GM12891 (cell line): ENCODE measurements at regions not wholly inside any gene's neighbourhood (a gene's known extent, or its start where the extent isn't known, plus 50 kb on each side); places are given as distances from the start of the nearest gene placed in this dataset.
"Not testable (repeated sequence)": the region's sequence is repeated elsewhere in the genome, so short reads cannot be mapped to it uniquely, and the experiment has no call there.

Source experiments
- DNase-seq: peaks from one replicate; pipeline ENCODE4 v3.0.0; 2011; ENCODE audit warnings: low spot score; ENCODE audit not compliant: insufficient read length
- FAIRE-seq: peaks from 2 replicates; lab custom pipeline; 2011; peaks lifted over from hg19 to GRCh38; lab: Jason Lieb, UNC
- PAX5 ChIP-seq: IDR thresholded peaks from 2 replicates; pipeline ENCODE4 v1.6.1; 2011; ENCODE audit warnings: low read length, moderate library complexity, mild to moderate bottlenecking; ENCODE audit not compliant: insufficient read depth, severe bottlenecking
- POLR2A ChIP-seq: IDR thresholded peaks from 2 replicates; pipeline ENCODE4 v1.6.1; 2011; ENCODE audit warnings: low read depth, low read length, control low read depth
- POLR2AphosphoS5 ChIP-seq: IDR thresholded peaks from 2 replicates; pipeline ENCODE4 v1.6.1; 2011; ENCODE audit warnings: low read depth, low read length, control low read depth
- POU2F2 ChIP-seq: IDR thresholded peaks from 2 replicates; pipeline ENCODE4 v1.6.1; 2011; ENCODE audit warnings: low read depth, mild to moderate bottlenecking, control low read depth, low read length, moderate library complexity
- SPI1 ChIP-seq: IDR thresholded peaks from 2 replicates; pipeline ENCODE4 v1.6.1; 2011; ENCODE audit warnings: low read depth, low read length, control low read depth
- TAF1 ChIP-seq: IDR thresholded peaks from 2 replicates; pipeline ENCODE4 v1.6.1; 2011; ENCODE audit warnings: low read depth, low read length, control low read depth

- FAIRE-seq, result no peak
- TF ChIP-seq PAX5 (no peak), SPI1 (no peak), POU2F2 (no peak), TAF1 (no peak), POLR2A (no peak), POLR2AphosphoS5 (no peak)
- no peak for DNase-seq
Measured at GRCh38 chr20:55099251-55099650, 623.9 kb downstream of the DOK5 start.

GRCh38 chr20:55097621-55098020 lies 622.2 kb downstream of the DOK5 start:
- no peak for TF ChIP-seq POLR2A
- TF ChIP-seq POU2F2, result no peak
- no peak for TF ChIP-seq SPI1
- TF ChIP-seq TAF1, result no peak
- no peak for TF ChIP-seq PAX5
- TF ChIP-seq POLR2AphosphoS5, result no peak
- FAIRE-seq (no peak), DNase-seq (no peak)

GRCh38 chr20:55095745-55096400 lies 620.5 kb downstream of the DOK5 start:
- TF ChIP-seq POLR2A, result no peak
- TF ChIP-seq TAF1, result no peak
- TF ChIP-seq PAX5, result no peak
- TF ChIP-seq POLR2AphosphoS5, result no peak
- no peak for TF ChIP-seq POU2F2
- no peak for TF ChIP-seq SPI1
- FAIRE-seq (no peak), DNase-seq (no peak)

- DNase-seq, result no peak
- no peak for TF ChIP-seq SPI1
- TF ChIP-seq POLR2A, result no peak
- no peak for TF ChIP-seq POLR2AphosphoS5
- no peak for TF ChIP-seq TAF1
- TF ChIP-seq PAX5, result no peak
- TF ChIP-seq POU2F2, result no peak
- FAIRE-seq, result no peak
Measured at GRCh38 chr20:55094353-55094861, 619.0 kb downstream of the DOK5 start.

GRCh38 chr20:55090286-55090685 lies 614.9 kb downstream of the DOK5 start:
- FAIRE-seq, result no peak
- TF ChIP-seq TAF1 (no peak), SPI1 (no peak), POLR2AphosphoS5 (no peak), POLR2A (no peak)
- no peak for DNase-seq

- FAIRE-seq, result no peak
- no peak for DNase-seq
- TF ChIP-seq POU2F2 (no peak), SPI1 (no peak), PAX5 (no peak), TAF1 (no peak), POLR2A (no peak), POLR2AphosphoS5 (no peak)
Measured at GRCh38 chr20:55086421-55086820, 611.0 kb downstream of the DOK5 start.

GRCh38 chr20:55079917-55080316 lies 604.5 kb downstream of the DOK5 start:
- DNase-seq, result no peak
- TF ChIP-seq POLR2A, result no peak
- no peak for TF ChIP-seq PAX5
- TF ChIP-seq SPI1, result no peak
- TF ChIP-seq TAF1, result no peak
- TF ChIP-seq POU2F2, result no peak
- no peak for TF ChIP-seq POLR2AphosphoS5
- FAIRE-seq, result no peak

GRCh38 chr20:55074266-55074840 lies 599.0 kb downstream of the DOK5 start:
- DNase-seq, FAIRE-seq: not testable (repeated sequence)

GRCh38 chr20:55070001-55070400 lies 594.6 kb downstream of the DOK5 start:
- no peak for FAIRE-seq
- TF ChIP-seq POLR2A, result no peak
- no peak for TF ChIP-seq PAX5
- TF ChIP-seq SPI1, result no peak
- no peak for TF ChIP-seq POLR2AphosphoS5
- no peak for TF ChIP-seq POU2F2
- TF ChIP-seq TAF1, result no peak
- no peak for DNase-seq

- no peak for FAIRE-seq
- no peak for DNase-seq
- TF ChIP-seq TAF1 (no peak), SPI1 (no peak), PAX5 (no peak), POLR2AphosphoS5 (no peak), POLR2A (no peak), POU2F2 (no peak)
Measured at GRCh38 chr20:55067158-55067825, 591.9 kb downstream of the DOK5 start.
